A673 (cell line): ENCODE measurements at regions not wholly inside any gene's neighbourhood (a gene's known extent, or its start where the extent isn't known, plus 50 kb on each side); places are given as distances from the start of the nearest gene placed in this dataset.

Source experiments
- BruUV-seq: library from RNA; stranded (reverse); fragments of 400-500 nt; replicated peaks from 2 replicates; lab custom pipeline; 2021; lab: Mats Ljungman, UMichigan
- CTCF ChIA-PET: fragments of 300-600 bp; sonication (Branson Sonifier 250); formaldehyde crosslinking; loops from one replicate; lab custom pipeline; 2022; ENCODE audit warnings: antibody characterized with exemption; lab: Charles Lee
- POLR2A ChIA-PET: fragments of 300-600 bp; sonication (Branson Sonifier 250); formaldehyde crosslinking; loops from one replicate; lab custom pipeline; 2022; ENCODE audit warnings: antibody characterized with exemption; ENCODE audit not compliant: low non-redundant PET; lab: Charles Lee
- DNase-seq: peaks from one replicate; pipeline ENCODE4 v3.0.0-alpha.2; 2015; ENCODE audit warnings: low spot score
- H3K27ac ChIP-seq: fragments of 200-600 bp; sonication (generic); 2 replicates; pipeline ENCODE4 v1.5.1; 2016; ENCODE audit warnings: mixed run types, low read depth, mild to moderate bottlenecking, mixed read lengths, antibody characterized with exemption, low read length; ENCODE audit not compliant: poor library complexity, severe bottlenecking
- H3K27me3 ChIP-seq: fragments of 200-600 bp; sonication (generic); replicated peaks from 2 replicates; pipeline ENCODE4 v1.6.1; 2017; ENCODE audit warnings: mixed run types, low read depth, mild to moderate bottlenecking, mixed read lengths, antibody characterized with exemption, low read length; ENCODE audit not compliant: insufficient read depth, poor library complexity
- H3K36me3 ChIP-seq: fragments of 200-600 bp; sonication (generic); 2 replicates; pipeline ENCODE4 v1.6.1; 2016; ENCODE audit warnings: mixed run types, mild to moderate bottlenecking, mixed read lengths, antibody characterized with exemption, low read length; ENCODE audit not compliant: insufficient read depth, poor library complexity, severe bottlenecking
- H3K4me1 ChIP-seq: fragments of 200-600 bp; sonication (generic); 2 replicates; pipeline ENCODE4 v1.6.1; 2017; ENCODE audit warnings: mixed run types, mild to moderate bottlenecking, mixed read lengths, antibody characterized with exemption, low read length; ENCODE audit not compliant: insufficient read depth, poor library complexity, severe bottlenecking
- H3K4me3 ChIP-seq: fragments of 200-600 bp; sonication (generic); 2 replicates; pipeline ENCODE4 v1.5.1; 2016; ENCODE audit warnings: low read depth, mixed run types, mild to moderate bottlenecking, mixed read lengths, low read length; ENCODE audit not compliant: poor library complexity, severe bottlenecking
- H3K9me3 ChIP-seq: fragments of 200-600 bp; sonication (generic); 2 replicates; pipeline ENCODE4 v1.6.1; 2016; ENCODE audit warnings: mixed run types, low read depth, mild to moderate bottlenecking, mixed read lengths, antibody characterized with exemption, low read length; ENCODE audit not compliant: poor library complexity, severe bottlenecking
- EZH2 ChIP-seq: fragments of 200-600 bp; sonication (generic); IDR thresholded peaks from 2 replicates; pipeline ENCODE4 v1.6.1; 2017; ENCODE audit warnings: borderline replicate concordance, low read depth, mild to moderate bottlenecking, mixed read lengths, antibody characterized with exemption, low read length; ENCODE audit not compliant: poor library complexity, severe bottlenecking
- intact Hi-C: fragments of 100-400 bp; cut with micrococcal nuclease; formaldehyde crosslinking; loops from one replicate; pipeline ENCODE4 v1.10.0; 2022; ENCODE audit not compliant: unreplicated experiment
- TF ChIP-seq, protein P1 (sequence below): fragments of 300-800, 200-600 bp; sonication (generic); conservative IDR thresholded peaks from 2 replicates; pipeline ENCODE4 v1.5.1; 2017; ENCODE audit warnings: low read depth, mild to moderate bottlenecking, antibody characterized with exemption, low read length, moderate library complexity, mixed read lengths

GRCh38 chr1:22263359-22263758, 120.5 kb upstream of the WNT4 start:
- no peak overlapping the region for H3K4me3 ChIP-seq
- intact Hi-C loops, result no loop called here
- no peaks in the 10 kb centered on the region for H3K4me1 ChIP-seq
- no peaks in the 10 kb centered on the region for H3K9me3 ChIP-seq
- no peak for TF ChIP-seq EZH2
- TF ChIP-seq, protein P1, sequence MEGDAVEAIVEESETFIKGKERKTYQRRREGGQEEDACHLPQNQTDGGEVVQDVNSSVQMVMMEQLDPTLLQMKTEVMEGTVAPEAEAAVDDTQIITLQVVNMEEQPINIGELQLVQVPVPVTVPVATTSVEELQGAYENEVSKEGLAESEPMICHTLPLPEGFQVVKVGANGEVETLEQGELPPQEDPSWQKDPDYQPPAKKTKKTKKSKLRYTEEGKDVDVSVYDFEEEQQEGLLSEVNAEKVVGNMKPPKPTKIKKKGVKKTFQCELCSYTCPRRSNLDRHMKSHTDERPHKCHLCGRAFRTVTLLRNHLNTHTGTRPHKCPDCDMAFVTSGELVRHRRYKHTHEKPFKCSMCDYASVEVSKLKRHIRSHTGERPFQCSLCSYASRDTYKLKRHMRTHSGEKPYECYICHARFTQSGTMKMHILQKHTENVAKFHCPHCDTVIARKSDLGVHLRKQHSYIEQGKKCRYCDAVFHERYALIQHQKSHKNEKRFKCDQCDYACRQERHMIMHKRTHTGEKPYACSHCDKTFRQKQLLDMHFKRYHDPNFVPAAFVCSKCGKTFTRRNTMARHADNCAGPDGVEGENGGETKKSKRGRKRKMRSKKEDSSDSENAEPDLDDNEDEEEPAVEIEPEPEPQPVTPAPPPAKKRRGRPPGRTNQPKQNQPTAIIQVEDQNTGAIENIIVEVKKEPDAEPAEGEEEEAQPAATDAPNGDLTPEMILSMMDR, result no peak
- no TSS peak for BruUV-seq
- no peak for DNase-seq
- no peaks in the 10 kb centered on the region for H3K36me3 ChIP-seq
- no peak overlapping the region for H3K27ac ChIP-seq
- ChIA-PET POLR2A (no interaction called here), CTCF (no interaction called here)
- no peaks in the 10 kb centered on the region for H3K27me3 ChIP-seq

- Histone ChIP-seq H3K27ac (no peak overlapping the region), H3K27me3 (no peaks in the 10 kb centered on the region), H3K4me1 (no peaks in the 10 kb centered on the region), H3K9me3 (no peaks in the 10 kb centered on the region), H3K4me3 (no peak overlapping the region), H3K36me3 (no peaks in the 10 kb centered on the region)
- no TSS peak for BruUV-seq
- intact Hi-C loops, result no loop called here
- DNase-seq, result no peak
- POLR2A ChIA-PET, result no interaction called here
- TF ChIP-seq, protein P1, result no peak
- no peak for TF ChIP-seq EZH2
- CTCF ChIA-PET, result no interaction called here
Measured at GRCh38 chr1:22264464-22265341, 121.8 kb upstream of the WNT4 start.

GRCh38 chr1:22266141-22266540, 123.2 kb upstream of the WNT4 start:
- no peak overlapping the region for H3K27ac ChIP-seq
- no peak for TF ChIP-seq EZH2
- TF ChIP-seq, protein P1, result no peak
- no peaks in the 10 kb centered on the region for H3K4me1 ChIP-seq
- no peaks in the 10 kb centered on the region for H3K9me3 ChIP-seq
- ChIA-PET POLR2A (no interaction called here), CTCF (no interaction called here)
- H3K36me3 ChIP-seq, result no peaks in the 10 kb centered on the region
- intact Hi-C loops, result no loop called here
- BruUV-seq, result no TSS peak
- no peak for DNase-seq
- H3K4me3 ChIP-seq, result no peak overlapping the region
- no peaks in the 10 kb centered on the region for H3K27me3 ChIP-seq
